Fibroblast of skin of right biceps (primary cell): ENCODE measurements at regions not wholly inside any gene's neighbourhood (a gene's known extent, or its start where the extent isn't known, plus 50 kb on each side); places are given as distances from the start of the nearest gene placed in this dataset.
"Not testable (repeated sequence)": the region's sequence is repeated elsewhere in the genome, so short reads cannot be mapped to it uniquely, and the experiment has no call there.

Experiments used
- DNase-seq: peaks from one replicate; pipeline ENCODE4 v3.0.0-alpha.2; 2013

GRCh38 chr4:138891631-138892031 is 124.0 kb upstream of the NOCT start:
- peak; percentile 43 for DNase-seq

- DNase-seq, result no peak
Measured at GRCh38 chr4:138890891-138891570, 124.5 kb upstream of the NOCT start.

GRCh38 chr4:138889216-138889615 is 126.4 kb upstream of the NOCT start:
- DNase-seq, result no peak

GRCh38 chr4:138887741-138888140 is 127.8 kb upstream of the NOCT start:
- no peak for DNase-seq

- no peak for DNase-seq
Measured at GRCh38 chr4:138887341-138887740, 128.2 kb upstream of the NOCT start.

- DNase-seq, result no peak
Measured at GRCh38 chr4:138879757-138880156, 135.8 kb upstream of the NOCT start.

GRCh38 chr4:138875891-138876608 is 139.5 kb upstream of the NOCT start:
- DNase-seq, result peak; percentile 97

GRCh38 chr4:138871555-138871875 is 144.1 kb upstream of the NOCT start:
- no peak for DNase-seq

GRCh38 chr4:138870737-138871554 is 144.6 kb upstream of the NOCT start:
- DNase-seq, result peak; percentile 71

GRCh38 chr4:138869631-138870030 is 145.9 kb upstream of the NOCT start:
- no peak for DNase-seq

- no peak for DNase-seq
Measured at GRCh38 chr4:138869165-138869564, 146.4 kb upstream of the NOCT start.

- DNase-seq, result no peak
Measured at GRCh38 chr4:138868562-138868961, 147.0 kb upstream of the NOCT start.

- DNase-seq, result no peak
Measured at GRCh38 chr4:138867404-138867803, 148.2 kb upstream of the NOCT start.

GRCh38 chr4:138866314-138866713 is 149.3 kb upstream of the NOCT start:
- DNase-seq, result no peak

- no peak for DNase-seq
Measured at GRCh38 chr4:138865765-138866164, 149.8 kb upstream of the NOCT start.

GRCh38 chr4:138864961-138865720 is 150.4 kb upstream of the NOCT start:
- DNase-seq, result no peak

- DNase-seq, result no peak
Measured at GRCh38 chr4:138863160-138863559, 152.4 kb upstream of the NOCT start.

- DNase-seq, result peak; percentile 62
Measured at GRCh38 chr4:138861135-138861534, 154.4 kb upstream of the NOCT start.

GRCh38 chr4:138860357-138860756 is 155.2 kb upstream of the NOCT start:
- DNase-seq, result not testable (repeated sequence)

GRCh38 chr4:138859254-138859653 is 156.3 kb upstream of the NOCT start:
- DNase-seq, result no peak

- DNase-seq, result no peak
Measured at GRCh38 chr4:138858419-138858818, 157.2 kb upstream of the NOCT start.

GRCh38 chr4:138857416-138857815 is 158.2 kb upstream of the NOCT start:
- DNase-seq, result no peak

- DNase-seq, result no peak
Measured at GRCh38 chr4:138852681-138853080, 162.9 kb upstream of the NOCT start.
